Stimulated activated memory B cell treated with anti-CD40 and anti-IgM and Interleukin-4, amounts not matched to agents 10 μg/mL and 1 μg/mL and 100 μg/mL, for 72 hours (primary cell): ENCODE measurements at regions not wholly inside any gene's neighbourhood (a gene's known extent, or its start where the extent isn't known, plus 50 kb on each side); places are given as distances from the start of the nearest gene placed in this dataset.

Experiments used
- ATAC-seq: fragments of 150-1000 bp; cut with Tn5 transposase; 2 replicates; pipeline ENCODE4 v1.10.0; 2021
- H3K27ac Mint-ChIP-seq: one replicate; pipeline ENCODE4 v1.8.0; 2022; ENCODE audit warnings: mild to moderate bottlenecking, mixed read lengths
- H3K27me3 Mint-ChIP-seq: one replicate; pipeline ENCODE4 v1.8.0; 2022; ENCODE audit warnings: mixed read lengths
- H3K36me3 Mint-ChIP-seq: one replicate; pipeline ENCODE4 v1.8.0; 2022; ENCODE audit warnings: mixed read lengths
- H3K4me1 Mint-ChIP-seq: one replicate; pipeline ENCODE4 v1.8.0; 2022; ENCODE audit warnings: mixed read lengths
- H3K4me3 Mint-ChIP-seq: one replicate; pipeline ENCODE4 v1.8.0; 2022; ENCODE audit warnings: mild to moderate bottlenecking, moderate library complexity, mixed read lengths
- H3K9me3 Mint-ChIP-seq: one replicate; pipeline ENCODE4 v1.8.0; 2022; ENCODE audit warnings: mixed read lengths

DNA sequence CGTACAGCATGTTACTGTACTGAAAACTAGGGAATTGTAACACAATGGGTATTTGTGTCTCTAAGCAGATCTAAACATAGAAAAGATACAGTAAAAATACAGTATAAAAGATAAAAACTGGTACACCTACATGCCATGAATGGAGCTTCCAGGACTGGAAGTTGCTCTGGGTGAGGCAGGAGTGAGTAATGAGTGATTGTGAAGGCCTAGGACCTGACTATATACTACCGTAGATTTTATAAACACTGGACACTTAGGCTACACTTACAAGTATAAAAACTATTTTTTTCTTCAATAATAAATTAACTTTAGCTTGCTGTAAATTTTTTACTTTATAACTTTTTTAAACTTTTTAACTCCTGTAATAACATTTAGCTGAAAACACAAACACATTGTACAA, 324.4 kb upstream of the TNP1 start:
- Mint-ChIP-seq H3K4me1 (no peaks in the 10 kb centered on the region), H3K27ac (no peak overlapping the region), H3K36me3 (no peaks in the 10 kb centered on the region), H3K9me3 (no peaks in the 10 kb centered on the region), H3K27me3 (no peaks in the 10 kb centered on the region), H3K4me3 (no peak overlapping the region)
- ATAC-seq, result no peak

GRCh38 chr2:217183471-217183870, 323.6 kb upstream of the TNP1 start:
- H3K4me3 Mint-ChIP-seq, result no peak overlapping the region
- no peaks in the 10 kb centered on the region for H3K4me1 Mint-ChIP-seq
- H3K27ac Mint-ChIP-seq, result no peak overlapping the region
- no peaks in the 10 kb centered on the region for H3K27me3 Mint-ChIP-seq
- H3K36me3 Mint-ChIP-seq, result no peaks in the 10 kb centered on the region
- no peak for ATAC-seq
- H3K9me3 Mint-ChIP-seq, result no peaks in the 10 kb centered on the region

GRCh38 chr2:217182926-217183325, 323.1 kb upstream of the TNP1 start:
- Mint-ChIP-seq H3K27me3 (no peaks in the 10 kb centered on the region), H3K9me3 (peaks cover 3% of the 10 kb centered on the region), H3K4me3 (no peak overlapping the region), H3K36me3 (no peaks in the 10 kb centered on the region), H3K4me1 (no peaks in the 10 kb centered on the region), H3K27ac (no peak overlapping the region)
- ATAC-seq, result no peak

GRCh38 chr2:217181512-217181911, 321.6 kb upstream of the TNP1 start:
- no peak for ATAC-seq
- Mint-ChIP-seq H3K9me3 (peaks cover 6% of the 10 kb centered on the region), H3K36me3 (no peaks in the 10 kb centered on the region), H3K27ac (no peak overlapping the region), H3K4me3 (no peak overlapping the region), H3K4me1 (no peaks in the 10 kb centered on the region), H3K27me3 (no peaks in the 10 kb centered on the region)

DNA sequence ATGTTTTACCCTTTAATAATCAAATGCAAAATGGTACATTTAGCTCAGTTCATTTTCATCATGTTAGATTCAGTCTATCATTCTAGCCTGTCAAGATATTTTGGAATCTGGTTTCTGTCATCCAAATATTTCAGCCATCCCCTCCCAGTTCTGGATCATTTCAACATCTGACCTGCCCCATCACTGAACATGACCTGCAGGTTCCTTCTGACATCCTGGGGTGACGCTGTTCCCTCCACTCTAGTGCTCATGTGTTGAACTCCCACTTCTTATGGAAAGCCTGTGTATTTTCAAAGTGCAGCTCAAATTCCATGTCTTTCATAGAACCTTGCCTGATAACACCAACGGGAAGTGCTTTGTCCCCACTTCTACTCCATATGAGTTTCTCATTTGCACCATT, 320.0 kb upstream of the TNP1 start:
- peaks cover 6% of the 10 kb centered on the region for H3K9me3 Mint-ChIP-seq
- no peak overlapping the region for H3K4me3 Mint-ChIP-seq
- no peaks in the 10 kb centered on the region for H3K27me3 Mint-ChIP-seq
- no peak for ATAC-seq
- no peak overlapping the region for H3K27ac Mint-ChIP-seq
- no peaks in the 10 kb centered on the region for H3K36me3 Mint-ChIP-seq
- H3K4me1 Mint-ChIP-seq, result no peaks in the 10 kb centered on the region

DNA sequence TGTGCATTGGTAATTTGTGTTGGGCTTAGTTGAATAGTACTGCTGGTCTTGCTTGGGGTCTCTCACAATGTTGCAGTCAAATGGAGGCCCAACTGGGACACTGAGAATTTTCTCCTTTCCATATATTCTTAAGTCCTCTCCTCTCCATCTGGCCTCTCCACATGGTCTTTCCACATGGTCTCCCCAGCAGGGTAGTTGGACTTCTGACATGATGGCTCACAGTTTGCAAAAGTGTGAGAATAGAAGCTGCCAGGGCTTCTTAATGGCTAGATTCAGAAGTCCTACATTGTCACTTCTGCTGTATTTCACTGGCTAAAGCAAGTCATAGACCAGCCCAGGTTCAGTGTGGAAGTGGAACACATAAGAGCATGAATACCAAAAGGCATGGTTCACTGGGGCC, 318.5 kb upstream of the TNP1 start:
- no peak overlapping the region for H3K27ac Mint-ChIP-seq
- no peaks in the 10 kb centered on the region for H3K4me1 Mint-ChIP-seq
- H3K9me3 Mint-ChIP-seq, result peaks cover 6% of the 10 kb centered on the region
- H3K4me3 Mint-ChIP-seq, result no peak overlapping the region
- no peak for ATAC-seq
- no peaks in the 10 kb centered on the region for H3K27me3 Mint-ChIP-seq
- no peaks in the 10 kb centered on the region for H3K36me3 Mint-ChIP-seq

DNA sequence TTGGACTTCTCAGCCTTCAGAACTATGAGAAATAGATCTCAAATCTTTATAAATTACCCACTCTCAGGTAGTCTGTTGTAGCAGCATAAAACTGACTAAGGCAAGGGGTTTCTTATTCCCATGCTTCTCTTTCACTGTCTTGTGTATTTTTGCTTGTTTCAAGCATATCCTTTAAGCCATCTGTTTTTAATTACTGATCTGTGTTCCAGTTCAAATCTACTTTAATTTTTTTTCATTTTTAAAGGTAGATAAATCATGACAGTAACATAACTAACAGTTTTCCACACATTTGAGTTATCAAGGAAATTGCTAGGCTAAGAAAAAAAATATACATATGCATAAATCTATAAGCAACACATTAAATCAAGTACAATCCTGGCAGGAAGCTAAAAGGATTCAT, 317.9 kb upstream of the TNP1 start:
- ATAC-seq, result no peak
- no peaks in the 10 kb centered on the region for H3K4me1 Mint-ChIP-seq
- no peak overlapping the region for H3K4me3 Mint-ChIP-seq
- H3K36me3 Mint-ChIP-seq, result no peaks in the 10 kb centered on the region
- H3K9me3 Mint-ChIP-seq, result peaks cover 6% of the 10 kb centered on the region
- H3K27ac Mint-ChIP-seq, result no peak overlapping the region
- H3K27me3 Mint-ChIP-seq, result no peaks in the 10 kb centered on the region

- Mint-ChIP-seq H3K4me3 (no peak overlapping the region), H3K27ac (no peak overlapping the region), H3K9me3 (peaks cover 7% of the 10 kb centered on the region), H3K4me1 (no peaks in the 10 kb centered on the region), H3K27me3 (no peaks in the 10 kb centered on the region), H3K36me3 (no peaks in the 10 kb centered on the region)
- ATAC-seq, result no peak
Observed at GRCh38 chr2:217171874-217172273, 312.0 kb upstream of the TNP1 start.

GRCh38 chr2:217168496-217168895, 308.6 kb upstream of the TNP1 start:
- H3K27me3 Mint-ChIP-seq, result no peaks in the 10 kb centered on the region
- H3K4me3 Mint-ChIP-seq, result no peak overlapping the region
- no peak overlapping the region for H3K27ac Mint-ChIP-seq
- ATAC-seq, result no peak
- peaks cover 10% of the 10 kb centered on the region for H3K9me3 Mint-ChIP-seq
- H3K36me3 Mint-ChIP-seq, result no peaks in the 10 kb centered on the region
- H3K4me1 Mint-ChIP-seq, result no peaks in the 10 kb centered on the region

DNA sequence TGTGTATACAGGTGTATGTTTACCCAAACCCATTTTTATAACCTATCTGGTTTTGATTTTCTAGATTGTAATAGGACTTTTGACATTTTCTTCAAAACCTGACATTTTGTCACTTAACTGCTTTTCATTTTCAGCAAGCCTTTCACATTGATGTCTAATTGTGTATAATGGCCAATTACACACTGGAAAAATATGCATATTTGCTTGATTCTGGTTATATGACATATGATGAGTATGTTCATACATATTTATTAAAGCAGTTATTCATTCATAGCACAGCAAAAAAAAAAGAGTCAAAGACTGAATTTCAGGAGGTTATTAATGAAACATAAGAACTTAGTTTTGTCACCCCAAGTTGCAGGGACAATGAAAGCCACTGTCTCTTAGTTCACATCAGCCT, 307.7 kb upstream of the TNP1 start:
- ATAC-seq, result no peak
- Mint-ChIP-seq H3K9me3 (peaks cover 10% of the 10 kb centered on the region), H3K36me3 (no peaks in the 10 kb centered on the region), H3K27ac (no peak overlapping the region), H3K4me3 (no peak overlapping the region), H3K27me3 (peaks cover 8% of the 10 kb centered on the region), H3K4me1 (no peaks in the 10 kb centered on the region)

DNA sequence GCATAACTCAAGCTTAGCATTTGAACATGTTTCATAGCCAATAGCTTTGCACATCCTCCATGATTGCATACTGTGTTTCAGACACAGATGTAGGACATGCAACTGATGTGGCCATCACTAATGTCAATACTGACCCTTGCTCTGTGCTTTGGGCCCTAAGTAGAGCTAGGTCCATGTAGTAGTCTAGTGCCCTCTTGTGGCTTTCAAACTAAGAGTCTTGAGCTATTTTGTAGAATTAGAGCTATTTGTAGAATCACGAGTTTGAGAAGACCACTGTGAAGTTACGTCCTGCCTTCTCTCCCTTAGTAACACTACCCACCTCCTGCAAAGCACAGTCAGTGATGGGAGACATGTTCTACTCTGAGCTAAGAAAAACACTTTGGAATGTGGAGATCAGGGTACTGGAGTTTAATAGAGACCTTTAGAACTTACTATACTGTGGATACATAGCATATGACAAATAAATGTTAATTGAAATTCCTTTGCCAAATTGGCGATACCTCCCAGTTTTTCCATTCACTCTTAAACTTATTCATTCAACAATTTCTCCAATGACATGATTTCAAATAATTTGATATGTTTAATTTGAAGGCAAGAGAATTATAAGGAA, 306.5 kb upstream of the TNP1 start:
- H3K4me3 Mint-ChIP-seq, result no peak overlapping the region
- no peak overlapping the region for H3K27ac Mint-ChIP-seq
- H3K36me3 Mint-ChIP-seq, result no peaks in the 10 kb centered on the region
- peaks cover 20% of the 10 kb centered on the region for H3K27me3 Mint-ChIP-seq
- H3K4me1 Mint-ChIP-seq, result peaks cover 9% of the 10 kb centered on the region
- no peak for ATAC-seq
- peaks cover 10% of the 10 kb centered on the region for H3K9me3 Mint-ChIP-seq

DNA sequence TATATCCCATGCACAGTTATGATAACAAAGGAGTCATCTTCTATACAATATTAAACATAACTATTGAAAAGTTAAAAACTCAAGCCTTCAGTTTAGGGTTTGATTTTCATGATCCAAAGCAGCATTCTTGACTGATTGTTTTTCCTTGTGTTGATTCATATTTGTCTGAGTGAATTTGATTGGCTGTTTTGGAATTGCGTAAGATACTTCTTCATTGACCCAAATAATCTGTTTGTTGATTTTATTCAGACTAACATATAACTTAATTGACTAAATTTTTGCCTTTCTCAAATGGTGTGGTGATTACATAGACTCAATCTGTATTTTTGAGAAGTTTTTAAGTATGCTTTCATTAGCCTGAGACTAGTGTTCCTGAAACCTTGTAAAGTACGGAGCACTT, 305.7 kb upstream of the TNP1 start:
- no peak overlapping the region for H3K4me3 Mint-ChIP-seq
- no peak for ATAC-seq
- peaks cover 7% of the 10 kb centered on the region for H3K9me3 Mint-ChIP-seq
- peaks cover 26% of the 10 kb centered on the region for H3K27me3 Mint-ChIP-seq
- no peak overlapping the region for H3K27ac Mint-ChIP-seq
- H3K36me3 Mint-ChIP-seq, result no peaks in the 10 kb centered on the region
- H3K4me1 Mint-ChIP-seq, result peaks cover 14% of the 10 kb centered on the region

- no peak for ATAC-seq
- peaks cover 14% of the 10 kb centered on the region for H3K4me1 Mint-ChIP-seq
- H3K4me3 Mint-ChIP-seq, result no peak overlapping the region
- peaks cover 26% of the 10 kb centered on the region for H3K27me3 Mint-ChIP-seq
- H3K36me3 Mint-ChIP-seq, result no peaks in the 10 kb centered on the region
- H3K9me3 Mint-ChIP-seq, result peaks cover 7% of the 10 kb centered on the region
- H3K27ac Mint-ChIP-seq, result no peak overlapping the region
Observed at GRCh38 chr2:217163987-217164386, 304.1 kb upstream of the TNP1 start.

DNA sequence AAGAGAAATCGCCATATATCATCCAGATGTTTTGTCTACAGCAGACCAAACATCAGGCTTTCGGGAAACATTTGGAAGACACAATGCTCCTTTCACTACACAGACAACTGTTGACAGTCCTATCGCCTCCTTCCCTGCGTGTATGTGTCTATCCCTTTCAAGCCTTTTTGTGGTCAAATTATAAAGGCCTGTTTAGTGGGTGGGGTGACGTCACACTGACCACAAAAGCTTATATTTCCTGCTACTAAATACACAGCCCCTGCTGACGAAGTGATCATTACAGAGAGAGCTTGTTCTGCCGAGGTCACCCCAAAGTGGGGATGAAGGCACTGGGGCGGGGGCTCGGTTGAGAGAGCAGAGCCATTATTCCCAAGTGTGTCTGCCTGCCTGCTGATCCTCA, 302.7 kb upstream of the TNP1 start:
- Mint-ChIP-seq H3K9me3 (peaks cover 7% of the 10 kb centered on the region), H3K36me3 (no peaks in the 10 kb centered on the region), H3K4me3 (no peak overlapping the region), H3K27ac (no peak overlapping the region), H3K4me1 (peaks cover 14% of the 10 kb centered on the region), H3K27me3 (peaks cover 34% of the 10 kb centered on the region)
- ATAC-seq, result no peak

GRCh38 chr2:217160978-217161973, 301.4 kb upstream of the TNP1 start:
- Mint-ChIP-seq H3K36me3 (no peaks in the 10 kb centered on the region), H3K27me3 (peaks cover 38% of the 10 kb centered on the region), H3K9me3 (peaks cover 7% of the 10 kb centered on the region), H3K4me1 (peaks cover 14% of the 10 kb centered on the region), H3K27ac (no peak overlapping the region), H3K4me3 (no peak overlapping the region)
- ATAC-seq, result no peak
